ENCODE measurements at regions not wholly inside any gene's neighbourhood (a gene's known extent, or its start where the extent isn't known, plus 50 kb on each side); places are given as distances from the start of the nearest gene placed in this dataset.

- no peak for TF ChIP-seq POLR2A (IDR thresholded peaks at IDR 0.05)
- no peak for TF ChIP-seq CTCF (IDR thresholded peaks at IDR 0.05)
Measured at GRCh38 chr5:3382151-3382550, 213.5 kb upstream of the IRX1 start.

Measured in body of pancreas (tissue), 4 donors.